ENCODE measurements at regions not wholly inside any gene's neighbourhood (a gene's known extent, or its start where the extent isn't known, plus 50 kb on each side); places are given as distances from the start of the nearest gene placed in this dataset.

- intact Hi-C loops (cut with DNase I): no loop called here
- ATAC-seq (no peak), DNase-seq (no peak)
- no peak for TF ChIP-seq CTCF (IDR thresholded peaks at IDR 0.05)
- TF ChIP-seq POLR2A (IDR thresholded peaks at IDR 0.05): no peak
- H3K4me3 ChIP-seq: no peak overlapping the region
- no peaks in the 10 kb centered on the region for H3K36me3 ChIP-seq
- H3K4me1 ChIP-seq: peaks cover 0 to 12% (median 0%) of the 10 kb centered on the region in 12 donors
- H3K27ac ChIP-seq: no peak overlapping the region
- H3K9me3 ChIP-seq: peaks cover 0 to 3% (median 0%) of the 10 kb centered on the region in 12 donors
- WGBS, 4 donors: 78 to 82% (median 81%) methylated on average over 4 of the region's 4 CpGs
- H3K27me3 ChIP-seq: no peaks in the 10 kb centered on the region
These were observed 820.3 kb downstream of the USP25 start for GRCh38 chr21:16550118-16550517.

- Histone ChIP-seq H3K4me1 (peaks cover 0 to 15% (median 0%) of the 10 kb centered on the region in 12 donors), H3K36me3 (peaks cover 0 to 5% (median 0%) of the 10 kb centered on the region in 9 donors), H3K27me3 (no peaks in the 10 kb centered on the region), H3K27ac (no peak overlapping the region), H3K9me3 (peaks cover 0 to 3% (median 0%) of the 10 kb centered on the region in 12 donors), H3K4me3 (no peak overlapping the region)
- DNase-seq: no peak
- WGBS, 4 donors: 85 to 92% (median 87%) methylated on average over 7 of the region's 7 CpGs
- no peak for ATAC-seq
- TF ChIP-seq CTCF (IDR thresholded peaks at IDR 0.05) (no peak), POLR2A (IDR thresholded peaks at IDR 0.05) (no peak)
- intact Hi-C loops (cut with DNase I): no loop called here
These were observed 821.3 kb downstream of the USP25 start for GRCh38 chr21:16550917-16551741.

GRCh38 chr21:16552880-16553279, 823.1 kb downstream of the USP25 start:
- no peaks in the 10 kb centered on the region for H3K27me3 ChIP-seq
- intact Hi-C loops (cut with DNase I): no loop called here
- TF ChIP-seq CTCF (IDR thresholded peaks at IDR 0.05): no peak
- TF ChIP-seq POLR2A (IDR thresholded peaks at IDR 0.05): no peak

GRCh38 chr21:16554503-16554902, 824.7 kb downstream of the USP25 start:
- H3K9me3 ChIP-seq: peaks cover 0 to 3% (median 0%) of the 10 kb centered on the region in 12 donors
- no peaks in the 10 kb centered on the region for H3K27me3 ChIP-seq
- H3K27ac ChIP-seq: peak overlapping the region in 6 of 12 donors; percentile 5 to 31 (median 19)
- no peak overlapping the region for H3K4me3 ChIP-seq
- peaks cover 0 to 13% (median 0%) of the 10 kb centered on the region in 9 donors for H3K36me3 ChIP-seq
- WGBS, 4 donors: 55 to 67% (median 66%) methylated on average over 9 of the region's 9 CpGs
- ATAC-seq: peak in 3 of 4 donors; percentile 72 to 79 (median 74)
- intact Hi-C loops (cut with DNase I): no loop called here
- H3K4me1 ChIP-seq: peaks cover 0 to 17% (median 0%) of the 10 kb centered on the region in 12 donors
- peak in 4 of 5 donors; percentile 26 to 59 (median 40) for DNase-seq
- TF ChIP-seq POLR2A (IDR thresholded peaks at IDR 0.05) (no peak), CTCF (IDR thresholded peaks at IDR 0.05) (no peak)

More at GRCh38 chr21:16552880-16553279, 823.1 kb downstream of the USP25 start:
- Histone ChIP-seq H3K4me1 (peaks cover 0 to 15% (median 0%) of the 10 kb centered on the region in 12 donors), H3K27ac (no peak overlapping the region), H3K4me3 (no peak overlapping the region), H3K36me3 (peaks cover 0 to 12% (median 0%) of the 10 kb centered on the region in 9 donors), H3K9me3 (peaks cover 0 to 3% (median 0%) of the 10 kb centered on the region in 12 donors)
- no peak for DNase-seq
- ATAC-seq: peak in 1 of 4 donors; percentile 13
- WGBS, 4 donors: 70 to 82% (median 76%) methylated on average over 2 of the region's 2 CpGs

Data from heart left ventricle (tissue), 16 donors.